IPS-NIHi7 (cell line): ENCODE measurements at regions not wholly inside any gene's neighbourhood (a gene's known extent, or its start where the extent isn't known, plus 50 kb on each side); places are given as distances from the start of the nearest gene placed in this dataset.

Source experiments
- DNase-seq: peaks from one replicate; pipeline ENCODE4 v3.0.0; 2012; ENCODE audit warnings: mixed read lengths; ENCODE audit errors: extremely low spot score

DNA sequence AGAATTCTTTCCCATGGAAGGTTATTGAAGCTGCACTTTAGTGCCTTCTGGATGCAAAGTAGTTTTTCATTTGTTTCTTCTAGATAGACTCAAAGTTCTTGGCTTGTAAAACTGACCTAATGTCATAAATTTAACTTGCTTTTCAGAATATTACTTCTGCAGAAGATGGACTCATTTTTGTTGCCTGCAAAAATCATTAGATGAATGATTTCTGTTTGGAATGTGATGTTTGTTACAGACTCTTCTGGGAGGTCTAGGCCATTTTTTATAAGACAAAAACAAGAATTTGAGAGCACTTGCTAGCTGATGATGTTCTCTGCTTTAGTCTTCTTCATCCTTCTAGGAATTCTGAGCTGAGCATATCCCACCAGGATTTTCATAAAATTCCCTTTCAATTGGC is 308.6 kb upstream of the GIMD1 start:
- no peak for DNase-seq

DNA sequence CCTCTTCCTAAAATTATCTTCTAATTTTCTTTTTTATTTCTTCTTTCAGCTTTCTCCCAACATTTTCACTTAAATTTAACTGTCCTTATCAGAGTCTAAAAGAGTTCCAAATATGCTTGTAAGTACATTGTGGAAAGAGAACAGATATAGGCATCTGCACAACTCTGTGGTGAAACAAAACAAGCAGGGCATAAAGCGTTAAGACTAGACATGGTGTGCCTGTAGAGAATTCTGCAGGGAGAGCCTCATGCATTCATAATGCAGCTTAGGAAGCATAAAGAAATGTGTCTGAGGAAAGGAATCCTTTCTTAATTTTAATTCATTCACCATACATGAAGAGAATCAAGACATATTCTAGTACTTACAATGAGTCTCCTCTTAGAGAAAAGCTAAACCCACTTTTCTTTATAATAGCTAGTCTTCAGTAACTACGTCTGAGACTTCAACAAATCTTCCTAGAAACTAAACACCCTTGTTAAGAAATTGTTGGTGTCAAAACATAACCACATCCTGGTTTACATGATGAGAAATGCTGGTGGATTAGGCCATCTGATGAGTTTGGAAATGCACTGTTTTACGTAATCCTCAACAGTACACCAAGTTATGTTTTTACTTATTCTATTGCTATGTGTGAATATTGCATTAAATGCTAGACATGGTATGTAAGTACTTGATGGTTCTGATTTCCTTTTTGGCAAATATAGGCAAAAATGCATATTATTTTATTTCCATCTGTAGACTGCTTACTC is 307.8 kb upstream of the GIMD1 start:
- no peak for DNase-seq

DNA sequence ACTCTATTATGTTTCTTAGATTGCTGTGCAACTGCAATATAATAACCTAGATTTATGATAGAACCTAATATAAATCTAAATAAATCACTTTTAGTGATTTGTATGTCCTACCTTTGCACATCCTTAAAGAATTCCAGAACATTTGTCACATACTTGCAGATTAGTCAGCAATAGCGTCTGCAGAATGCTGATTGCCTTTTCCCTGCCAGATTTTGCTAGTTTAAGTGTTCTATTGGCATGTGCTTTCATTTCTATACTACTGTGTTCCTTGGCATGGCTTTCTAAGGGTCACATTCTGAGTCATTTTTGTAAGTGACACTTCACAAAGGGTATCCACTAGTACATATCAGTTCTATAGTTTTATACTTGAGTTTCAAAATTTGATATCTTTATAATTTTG is 303.1 kb upstream of the GIMD1 start:
- DNase-seq: no peak

DNA sequence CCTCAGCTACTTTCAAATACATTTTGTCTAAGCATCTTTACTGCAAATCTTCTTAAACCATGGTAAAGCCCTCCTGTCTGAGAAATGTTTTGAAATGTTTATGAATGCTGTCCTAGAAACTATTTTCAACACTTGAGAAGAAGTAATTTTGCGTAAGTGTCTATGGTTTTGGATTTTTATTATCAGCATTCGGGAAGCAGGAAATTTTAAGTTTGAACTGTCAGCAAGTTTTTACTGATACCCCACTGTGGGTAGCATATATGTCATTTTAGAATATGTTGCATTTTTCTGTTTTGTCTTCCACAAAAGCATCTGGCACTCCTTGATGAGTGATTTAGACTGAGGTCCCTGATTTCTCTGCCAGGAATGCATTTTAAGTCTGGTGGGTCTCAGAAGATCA is 302.4 kb upstream of the GIMD1 start:
- no peak for DNase-seq

DNA sequence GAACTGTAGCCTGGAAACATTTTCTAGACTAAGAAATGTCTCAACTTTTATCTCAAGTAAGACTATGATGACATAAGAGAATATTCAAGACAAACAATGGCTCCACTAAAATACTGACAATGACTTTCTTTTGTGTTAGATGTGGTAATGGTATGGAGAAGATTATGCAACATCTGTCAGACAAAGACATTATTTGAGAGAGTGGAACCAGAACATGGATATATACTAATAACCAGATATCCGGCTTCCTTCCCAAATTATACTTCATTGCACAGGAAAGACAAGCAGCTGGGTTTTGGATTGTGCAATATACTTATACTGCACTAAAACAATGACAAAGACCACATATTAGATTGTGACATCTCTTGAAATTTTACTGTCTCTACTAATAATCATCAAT is 290.8 kb upstream of the GIMD1 start:
- DNase-seq: no peak

DNA sequence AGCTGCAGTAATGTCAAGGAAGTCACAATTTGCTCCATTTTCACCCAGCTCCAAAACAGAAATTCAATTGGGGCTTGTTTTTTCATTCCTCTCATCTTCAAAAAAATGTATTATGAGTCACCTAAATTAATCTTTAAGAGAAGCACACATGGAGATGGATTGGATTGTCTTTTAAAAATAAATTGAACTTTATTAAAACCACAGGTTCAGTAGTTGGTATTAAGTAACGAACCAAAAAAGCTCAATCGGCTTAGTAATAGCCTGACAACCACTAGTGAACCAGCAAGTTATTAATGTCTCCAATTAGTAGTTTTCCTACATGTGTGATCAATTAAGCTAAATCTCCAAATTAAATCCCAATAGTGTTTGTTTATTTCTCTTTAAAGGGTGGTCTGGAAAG is 283.5 kb upstream of the GIMD1 start:
- no peak for DNase-seq

DNA sequence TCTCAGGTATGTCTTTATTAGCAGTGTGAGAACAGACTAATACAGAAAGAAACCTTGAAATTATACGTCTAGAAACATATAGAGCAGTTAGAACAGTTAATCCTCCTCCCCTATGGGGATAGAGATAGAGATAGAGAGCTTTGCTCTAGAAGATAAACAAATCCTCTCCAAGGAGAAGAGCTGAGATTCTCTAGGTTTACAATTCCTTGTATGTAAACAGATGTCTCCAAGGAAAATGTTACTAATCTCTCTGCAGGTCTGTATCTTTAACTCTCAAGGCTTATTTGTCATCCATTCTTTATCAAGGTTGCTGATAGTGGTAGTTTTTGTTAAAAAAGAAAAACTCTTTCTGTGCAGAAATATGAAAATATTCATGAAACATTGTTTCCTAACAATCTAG is 282.1 kb upstream of the GIMD1 start:
- peak; percentile 9 for DNase-seq

DNA sequence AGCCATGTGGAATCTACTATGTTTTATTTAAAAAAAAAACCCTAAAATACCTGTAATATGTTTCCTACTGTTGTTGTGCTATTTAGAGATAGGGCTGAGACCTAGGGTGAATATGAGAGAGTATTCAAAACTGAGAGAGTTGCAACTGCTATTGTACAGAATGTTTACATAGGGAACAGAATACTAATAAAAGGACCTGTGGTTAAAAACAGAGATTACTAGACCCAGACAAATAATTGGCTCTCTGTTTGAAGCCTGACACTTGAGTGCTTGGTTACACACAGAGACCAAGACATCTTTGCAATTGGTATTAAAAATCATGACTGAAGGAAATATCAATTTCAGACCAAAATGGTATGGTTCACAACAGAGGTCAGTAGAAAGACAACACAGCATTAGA is 278.9 kb upstream of the GIMD1 start:
- no peak for DNase-seq

DNA sequence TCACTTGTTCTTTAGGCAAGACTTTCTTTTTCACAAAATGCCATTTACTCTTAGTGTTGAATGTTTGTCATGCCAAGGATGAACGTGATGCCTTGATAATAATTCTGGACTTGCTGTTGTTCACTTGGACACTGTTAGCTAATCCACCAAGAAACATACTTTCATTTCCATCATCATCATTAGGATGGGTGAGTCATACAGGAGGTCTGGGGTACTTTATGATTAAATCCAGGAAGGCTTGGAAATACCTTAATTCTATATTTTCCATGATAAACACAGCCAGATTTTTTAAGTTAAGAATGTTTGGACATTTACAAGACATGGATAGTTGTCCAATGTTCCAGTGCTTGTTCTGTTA is 260.7 kb upstream of the GIMD1 start:
- DNase-seq: no peak

DNA sequence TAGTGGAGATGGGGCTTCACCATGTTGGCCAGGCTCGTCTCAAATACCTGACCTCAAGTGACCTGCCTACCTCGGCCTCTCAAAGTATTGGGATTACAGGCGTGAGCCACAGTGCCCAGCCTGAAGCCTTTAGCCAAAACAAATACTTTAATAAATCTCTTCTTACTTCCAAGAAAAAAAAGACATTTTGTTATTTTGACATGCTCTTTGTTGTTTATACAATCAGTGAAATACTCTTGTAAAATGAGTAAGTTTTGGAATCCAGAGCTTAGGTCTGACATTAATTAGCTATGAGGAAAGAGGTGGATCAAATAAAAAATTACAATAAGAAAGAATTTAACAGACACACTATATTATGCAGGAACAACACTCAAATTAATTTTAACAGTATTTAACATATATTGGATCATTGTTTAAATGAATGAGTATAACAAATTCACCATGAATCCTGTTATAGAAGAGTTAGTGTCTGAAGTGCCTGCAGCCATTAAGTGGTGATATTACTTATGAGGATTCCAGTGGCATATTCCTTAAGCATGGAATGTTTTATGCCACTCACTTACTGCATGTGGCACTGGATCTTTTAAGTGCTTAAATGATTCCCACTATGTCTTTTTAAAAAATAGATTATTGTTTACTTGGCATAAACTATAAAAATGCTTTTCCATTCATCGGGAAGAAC is 260.1 kb upstream of the GIMD1 start:
- DNase-seq: no peak

DNA sequence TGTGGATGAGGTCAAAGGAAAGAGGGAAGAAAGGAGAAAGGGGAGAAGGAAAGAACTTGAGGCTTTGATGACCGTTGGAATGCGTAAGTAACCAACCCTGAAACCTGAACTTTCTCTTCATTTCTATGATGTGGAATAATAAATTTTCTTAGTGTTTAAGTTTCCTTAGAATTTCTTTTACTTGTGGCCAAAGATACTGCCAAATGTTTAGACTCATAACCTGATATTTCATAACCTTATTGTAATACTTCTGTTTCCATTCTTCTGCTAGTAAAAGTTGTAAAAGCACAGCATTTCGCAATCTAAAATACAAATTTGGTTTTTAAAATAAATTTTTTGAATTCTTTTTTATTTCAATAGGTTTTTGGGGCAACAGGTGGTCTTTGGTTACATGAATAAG is 258.5 kb upstream of the GIMD1 start:
- no peak for DNase-seq

DNA sequence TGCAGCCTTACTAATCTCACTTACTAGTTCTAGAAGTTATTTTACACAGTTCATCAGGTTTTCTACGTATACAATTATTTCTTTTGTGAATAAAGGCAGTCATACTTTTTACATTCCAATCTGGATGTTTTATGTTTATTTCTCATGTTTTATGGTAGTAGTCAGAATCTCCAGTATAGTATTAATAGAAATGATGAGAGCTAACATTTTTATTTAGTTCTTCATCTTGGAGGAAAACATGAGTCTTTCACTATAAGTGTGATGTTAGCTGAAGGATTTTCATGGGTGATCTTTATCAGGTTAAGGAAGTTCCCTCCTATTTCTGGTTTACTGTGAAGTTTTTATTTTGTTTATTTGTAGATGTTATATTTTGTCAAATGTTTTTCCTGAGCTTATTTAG is 256.1 kb upstream of the GIMD1 start:
- no peak for DNase-seq

DNA sequence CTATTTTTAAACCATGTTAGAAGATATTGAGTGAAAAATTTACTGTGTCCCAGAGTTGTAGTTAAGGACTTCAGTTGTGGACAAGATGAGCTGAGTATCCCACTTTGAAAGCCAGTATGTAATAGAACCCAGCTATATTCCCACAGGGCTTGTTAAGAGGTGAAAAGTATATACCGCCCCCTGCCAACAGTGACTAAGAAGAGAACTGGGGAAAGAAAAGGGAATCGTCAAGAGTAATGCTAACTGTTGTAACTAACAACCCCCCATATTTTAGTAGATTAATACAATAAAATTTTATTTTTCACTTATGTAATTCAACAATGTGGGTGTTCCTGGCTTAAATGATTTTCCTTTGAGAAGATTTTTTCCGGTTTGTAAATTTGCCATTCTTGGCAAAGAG is 250.4 kb upstream of the GIMD1 start:
- DNase-seq: peak; percentile 18

DNA sequence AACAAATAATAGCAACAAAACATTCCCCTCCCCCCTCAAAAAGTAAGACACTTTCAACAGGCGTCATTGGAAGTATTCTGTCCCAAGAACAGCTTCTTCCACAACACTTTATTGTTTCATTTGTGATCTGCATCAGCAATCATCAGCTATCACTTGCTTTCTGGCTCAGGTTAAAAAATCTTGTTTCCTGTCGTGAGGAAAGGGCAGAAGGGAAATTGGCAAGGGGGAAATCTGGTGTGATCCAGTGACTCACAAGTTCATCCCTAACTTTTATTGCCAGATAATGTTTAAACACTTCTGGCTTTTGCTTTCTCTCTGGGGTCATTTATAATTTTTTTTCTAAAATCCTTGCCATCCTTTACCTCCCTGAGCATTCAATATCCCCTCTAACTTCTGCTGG is 247.4 kb upstream of the GIMD1 start:
- DNase-seq: no peak

DNA sequence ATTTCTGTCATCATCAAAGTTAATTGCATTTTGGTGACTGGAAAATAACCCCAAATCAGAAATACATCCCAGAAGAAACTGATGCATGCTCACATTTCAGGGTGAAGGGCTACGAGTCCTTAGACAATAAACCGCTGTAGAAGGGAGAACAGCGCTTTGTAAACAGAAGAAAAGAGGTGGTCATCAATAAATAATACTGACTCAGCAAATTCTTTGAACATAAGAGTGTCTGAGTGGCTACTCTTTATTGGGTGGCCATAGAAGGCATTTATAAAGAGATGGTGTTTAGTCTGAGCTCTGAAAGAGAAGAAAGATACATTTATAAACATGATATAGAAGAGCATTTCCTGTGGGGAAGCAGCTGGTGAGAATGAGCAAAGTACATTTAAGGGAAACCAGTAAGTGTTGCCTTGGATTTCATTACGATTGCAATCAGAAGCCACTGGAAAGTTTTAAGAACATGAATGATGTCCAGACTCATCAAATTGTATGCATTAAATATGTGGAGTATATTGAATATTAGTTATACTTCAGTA is 246.9 kb upstream of the GIMD1 start:
- no peak for DNase-seq

DNA sequence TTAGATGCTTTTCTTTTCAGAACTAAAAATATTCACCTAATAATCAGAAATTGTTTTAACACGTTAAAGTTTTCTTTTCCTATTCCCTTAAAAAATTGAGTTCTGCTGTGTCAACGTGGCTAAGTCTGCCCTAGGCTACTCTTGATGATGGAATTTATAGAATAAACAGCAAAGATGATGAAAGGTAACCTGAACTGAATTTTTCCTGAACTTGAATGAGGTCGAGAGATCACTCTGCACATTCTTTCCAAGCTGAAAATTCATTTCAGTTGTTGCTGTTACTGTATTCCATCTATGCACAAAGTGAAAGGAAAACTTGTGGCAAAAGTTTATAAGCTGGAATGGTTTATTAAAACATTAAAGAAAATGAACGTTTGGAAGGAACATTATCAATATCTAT is 245.9 kb upstream of the GIMD1 start:
- DNase-seq: no peak

DNA sequence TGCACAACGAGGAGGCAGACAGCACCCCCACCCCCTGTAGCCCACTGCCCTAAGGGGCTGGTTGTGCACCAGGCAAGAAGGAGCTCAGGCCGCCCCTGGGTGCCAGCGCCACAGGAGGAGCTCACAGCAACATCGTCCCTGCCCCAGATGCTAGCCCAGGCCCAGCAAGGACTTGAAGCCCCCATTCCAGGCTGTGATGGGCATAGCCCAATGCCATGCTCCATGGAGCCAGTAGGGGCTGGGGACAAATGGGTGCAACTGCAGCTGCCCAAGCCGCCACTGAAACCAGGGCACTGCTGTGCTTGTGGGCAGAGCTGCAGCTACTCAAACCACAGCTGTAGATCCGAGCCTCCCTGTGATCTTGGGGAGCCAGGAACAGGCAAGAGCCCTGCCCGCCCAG is 241.3 kb upstream of the GIMD1 start:
- DNase-seq: no peak

DNA sequence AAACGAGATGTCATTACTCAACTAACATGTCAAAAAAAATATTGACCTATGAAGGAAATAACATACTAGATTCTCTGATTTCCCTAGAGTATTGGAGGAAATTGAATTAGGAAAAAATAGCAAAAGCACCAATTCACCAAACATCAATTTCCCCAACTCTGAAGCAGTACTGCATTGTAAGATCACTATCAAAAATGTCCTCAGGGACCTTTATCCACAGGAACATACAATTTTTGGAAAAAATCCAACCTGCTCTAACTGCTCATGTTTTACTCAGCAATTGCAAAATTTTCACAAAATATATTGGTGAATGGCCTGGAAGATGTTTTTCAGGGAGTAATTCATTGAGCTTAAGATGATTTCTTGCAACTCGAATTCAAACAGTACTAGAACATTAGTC is 239.0 kb upstream of the GIMD1 start:
- DNase-seq: no peak

DNA sequence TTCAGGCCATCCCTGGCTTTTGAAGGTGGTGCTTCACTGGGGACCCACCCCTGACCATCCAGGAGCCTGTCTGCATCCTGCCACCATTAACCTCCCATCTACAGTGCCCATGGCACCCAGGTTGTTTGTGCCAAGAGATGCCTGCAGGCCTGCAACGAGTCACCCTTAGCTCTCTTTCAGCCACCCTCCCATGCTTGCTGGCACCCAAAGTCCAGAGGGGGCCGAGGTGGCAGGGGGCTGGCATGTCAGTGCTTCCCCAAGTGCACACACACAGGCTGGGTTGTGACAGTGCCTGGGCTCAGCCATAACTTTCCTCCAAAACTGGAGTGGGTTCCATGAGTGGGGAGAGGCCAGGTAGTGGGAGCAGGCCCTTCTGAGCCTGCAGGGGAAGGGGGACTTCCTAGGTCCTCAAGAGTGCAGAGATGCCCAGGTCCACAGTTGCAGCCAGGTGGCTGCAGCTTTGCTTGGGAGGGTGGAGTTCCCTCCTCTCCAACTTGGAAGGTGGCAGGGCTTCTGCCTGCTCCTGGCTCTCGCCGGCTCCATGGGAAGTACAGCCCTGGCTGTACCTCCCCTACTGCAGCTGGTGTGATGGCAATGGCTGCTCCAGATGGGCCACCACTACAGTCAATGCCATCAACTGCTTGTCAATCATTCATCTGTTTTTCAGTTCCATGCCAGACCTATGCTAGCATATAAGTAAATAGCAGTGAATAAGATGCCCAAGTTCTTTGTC is 235.9 kb upstream of the GIMD1 start:
- DNase-seq: no peak

DNA sequence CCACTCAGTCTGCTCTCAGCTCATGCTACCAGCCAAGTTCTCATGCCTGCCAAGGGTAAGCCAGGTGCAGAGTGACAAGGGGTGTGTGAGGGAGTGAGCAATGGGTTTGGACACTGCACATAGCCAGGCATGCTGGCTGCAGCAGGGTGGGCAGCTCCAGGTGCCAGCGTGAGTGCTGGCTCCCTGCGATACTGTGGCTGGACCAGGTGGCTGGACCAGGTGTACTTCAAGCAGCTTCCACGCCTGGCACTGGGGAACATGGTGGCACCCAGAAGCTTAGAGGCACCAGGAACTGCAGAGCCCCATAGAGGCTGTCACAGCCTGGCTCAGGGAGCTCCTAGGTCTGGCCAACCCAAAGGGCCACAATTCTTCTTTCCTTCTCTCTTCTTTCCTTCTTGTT is 234.9 kb upstream of the GIMD1 start:
- no peak for DNase-seq

DNA sequence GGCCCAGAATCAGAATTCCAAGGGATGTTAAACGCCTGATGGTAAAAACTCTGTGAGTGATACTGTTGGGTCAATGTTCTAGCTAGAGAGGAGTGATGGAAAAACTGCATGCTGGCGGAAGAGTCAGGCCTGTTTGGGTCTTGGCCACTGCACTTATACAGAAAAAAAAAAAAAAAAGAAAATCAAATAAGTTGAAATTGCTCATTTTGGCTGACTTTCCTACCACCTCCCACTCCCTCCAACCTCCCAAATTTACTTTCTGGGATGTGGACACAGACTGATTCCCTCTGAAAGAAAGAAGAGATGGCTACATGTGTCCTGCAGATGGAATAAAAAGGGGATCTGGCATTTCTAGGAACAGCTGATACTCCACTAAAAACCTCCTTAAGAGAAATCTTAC is 234.1 kb upstream of the GIMD1 start:
- DNase-seq: no peak

DNA sequence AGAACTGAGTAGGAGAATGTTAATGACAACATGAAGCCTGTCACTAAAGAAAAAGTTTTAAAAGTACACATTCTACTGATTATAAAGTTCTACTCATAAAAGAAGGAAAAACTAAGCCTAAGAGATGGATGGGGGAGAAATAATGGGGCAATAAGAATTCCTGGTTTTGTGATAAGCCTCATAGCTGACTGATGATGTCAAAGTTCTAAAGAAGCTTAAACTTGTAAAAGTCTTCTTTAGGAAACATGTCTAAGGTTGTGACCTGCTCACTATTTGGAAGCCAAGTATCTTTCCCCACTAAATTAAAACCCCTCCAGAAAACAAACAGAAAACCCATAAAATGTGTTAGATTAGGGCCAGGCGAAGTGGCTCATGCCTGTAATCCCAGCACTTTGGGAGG is 232.9 kb upstream of the GIMD1 start:
- DNase-seq: no peak

DNA sequence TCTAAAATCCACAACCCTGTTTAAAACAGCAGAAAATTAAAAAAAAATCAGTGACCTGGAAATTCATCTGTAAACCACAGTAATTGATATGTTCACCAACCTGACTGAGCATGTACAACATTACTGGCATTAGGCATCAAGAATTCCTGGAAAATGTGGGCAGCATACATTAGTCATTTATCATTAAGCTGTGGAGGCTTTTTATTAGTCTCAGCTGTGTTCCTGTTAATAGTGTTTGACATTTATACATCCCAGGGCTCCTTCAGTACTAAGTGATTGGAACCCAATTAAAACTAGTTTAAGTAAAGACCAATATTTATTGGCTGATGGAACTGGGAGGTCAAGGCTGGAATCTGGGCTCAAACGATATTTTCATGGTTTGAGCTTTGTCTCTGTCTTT is 227.3 kb upstream of the GIMD1 start:
- DNase-seq: no peak
